ENCODE measurements at regions not wholly inside any gene's neighbourhood (a gene's known extent, or its start where the extent isn't known, plus 50 kb on each side); places are given as distances from the start of the nearest gene placed in this dataset.

- H3K9me3 ChIP-seq (ENCODE audit: control insufficient read depth, insufficient read depth, low read length) = no peaks in the 10 kb centered on the region
- no peaks in the 10 kb centered on the region for H3K4me1 ChIP-seq (ENCODE audit: insufficient read depth, low read length)
- H3K9ac ChIP-seq (ENCODE audit: low read depth, low read length) = no peak overlapping the region
- H3K36me3 ChIP-seq (ENCODE audit: insufficient read depth, low read length) = no peaks in the 10 kb centered on the region; the same call in 1 of the 2 replicates
Observed at GRCh38 chr10:85003083-85003482, 674.7 kb downstream of the CCSER2 start.

- Histone ChIP-seq H3K36me3 (ENCODE audit: insufficient read depth, low read length) (no peaks in the 10 kb centered on the region), H3K4me1 (ENCODE audit: insufficient read depth, low read length) (no peaks in the 10 kb centered on the region), H3K9ac (ENCODE audit: low read depth, low read length) (no peak overlapping the region), H3K9me3 (ENCODE audit: control insufficient read depth, insufficient read depth, low read length) (no peaks in the 10 kb centered on the region)
Observed at GRCh38 chr10:85008488-85009184, 680.2 kb downstream of the CCSER2 start.

- Histone ChIP-seq H3K36me3 (ENCODE audit: insufficient read depth, low read length) (no peaks in the 10 kb centered on the region), H3K9me3 (ENCODE audit: control insufficient read depth, insufficient read depth, low read length) (no peaks in the 10 kb centered on the region), H3K4me1 (ENCODE audit: insufficient read depth, low read length) (no peaks in the 10 kb centered on the region), H3K9ac (ENCODE audit: low read depth, low read length) (no peak overlapping the region)
Observed at GRCh38 chr10:85012305-85012704, 683.9 kb downstream of the CCSER2 start.

- no peaks in the 10 kb centered on the region for H3K4me1 ChIP-seq (ENCODE audit: insufficient read depth, low read length)
- no peaks in the 10 kb centered on the region for H3K36me3 ChIP-seq (ENCODE audit: insufficient read depth, low read length)
- no peaks in the 10 kb centered on the region; the same call in 1 of the 2 replicates for H3K9me3 ChIP-seq (ENCODE audit: control insufficient read depth, insufficient read depth, low read length)
- H3K9ac ChIP-seq (ENCODE audit: low read depth, low read length) = no peak overlapping the region
Observed at GRCh38 chr10:85026878-85027467, 698.6 kb downstream of the CCSER2 start.

- no peaks in the 10 kb centered on the region; the same call in 1 of the 2 replicates for H3K9me3 ChIP-seq (ENCODE audit: control insufficient read depth, insufficient read depth, low read length)
- no peaks in the 10 kb centered on the region for H3K4me1 ChIP-seq (ENCODE audit: insufficient read depth, low read length)
- no peaks in the 10 kb centered on the region for H3K36me3 ChIP-seq (ENCODE audit: insufficient read depth, low read length)
- H3K9ac ChIP-seq (ENCODE audit: low read depth, low read length) = no peak overlapping the region
Observed at GRCh38 chr10:85032981-85033380, 704.6 kb downstream of the CCSER2 start.

- Histone ChIP-seq H3K9ac (ENCODE audit: low read depth, low read length) (no peak overlapping the region), H3K9me3 (ENCODE audit: control insufficient read depth, insufficient read depth, low read length) (no peaks in the 10 kb centered on the region), H3K4me1 (ENCODE audit: insufficient read depth, low read length) (no peaks in the 10 kb centered on the region), H3K36me3 (ENCODE audit: insufficient read depth, low read length) (no peaks in the 10 kb centered on the region)
Observed at GRCh38 chr10:85036661-85037060, 708.3 kb downstream of the CCSER2 start.

- no peaks in the 10 kb centered on the region for H3K9me3 ChIP-seq (ENCODE audit: control insufficient read depth, insufficient read depth, low read length)
- H3K9ac ChIP-seq (ENCODE audit: low read depth, low read length) = no peak overlapping the region
- no peaks in the 10 kb centered on the region for H3K4me1 ChIP-seq (ENCODE audit: insufficient read depth, low read length)
- H3K36me3 ChIP-seq (ENCODE audit: insufficient read depth, low read length) = no peaks in the 10 kb centered on the region
Observed at GRCh38 chr10:85039311-85039710, 710.9 kb downstream of the CCSER2 start.

GRCh38 chr10:85043207-85043606, 714.8 kb downstream of the CCSER2 start:
- H3K9me3 ChIP-seq (ENCODE audit: control insufficient read depth, insufficient read depth, low read length) = no peaks in the 10 kb centered on the region
- H3K9ac ChIP-seq (ENCODE audit: low read depth, low read length) = no peak overlapping the region
- no peaks in the 10 kb centered on the region for H3K4me1 ChIP-seq (ENCODE audit: insufficient read depth, low read length)
- H3K36me3 ChIP-seq (ENCODE audit: insufficient read depth, low read length) = no peaks in the 10 kb centered on the region

GRCh38 chr10:85045046-85045445, 716.7 kb downstream of the CCSER2 start:
- no peak overlapping the region for H3K9ac ChIP-seq (ENCODE audit: low read depth, low read length)
- no peaks in the 10 kb centered on the region for H3K36me3 ChIP-seq (ENCODE audit: insufficient read depth, low read length)
- no peaks in the 10 kb centered on the region for H3K9me3 ChIP-seq (ENCODE audit: control insufficient read depth, insufficient read depth, low read length)
- no peaks in the 10 kb centered on the region for H3K4me1 ChIP-seq (ENCODE audit: insufficient read depth, low read length)

- H3K9ac ChIP-seq (ENCODE audit: low read depth, low read length) = no peak overlapping the region
- H3K36me3 ChIP-seq (ENCODE audit: insufficient read depth, low read length) = no peaks in the 10 kb centered on the region
- H3K4me1 ChIP-seq (ENCODE audit: insufficient read depth, low read length) = no peaks in the 10 kb centered on the region
- H3K9me3 ChIP-seq (ENCODE audit: control insufficient read depth, insufficient read depth, low read length) = no peaks in the 10 kb centered on the region
Observed at GRCh38 chr10:85047170-85047834, 718.9 kb downstream of the CCSER2 start.

- no peaks in the 10 kb centered on the region for H3K4me1 ChIP-seq (ENCODE audit: insufficient read depth, low read length)
- H3K36me3 ChIP-seq (ENCODE audit: insufficient read depth, low read length) = no peaks in the 10 kb centered on the region
- no peaks in the 10 kb centered on the region for H3K9me3 ChIP-seq (ENCODE audit: control insufficient read depth, insufficient read depth, low read length)
- H3K9ac ChIP-seq (ENCODE audit: low read depth, low read length) = no peak overlapping the region
Observed at GRCh38 chr10:85047979-85048378, 719.6 kb downstream of the CCSER2 start.

GRCh38 chr10:85048644-85049043, 720.3 kb downstream of the CCSER2 start:
- Histone ChIP-seq H3K9me3 (ENCODE audit: control insufficient read depth, insufficient read depth, low read length) (no peaks in the 10 kb centered on the region), H3K9ac (ENCODE audit: low read depth, low read length) (no peak overlapping the region), H3K36me3 (ENCODE audit: insufficient read depth, low read length) (no peaks in the 10 kb centered on the region), H3K4me1 (ENCODE audit: insufficient read depth, low read length) (no peaks in the 10 kb centered on the region)

GRCh38 chr10:85060944-85061343, 732.6 kb downstream of the CCSER2 start:
- Histone ChIP-seq H3K9me3 (ENCODE audit: control insufficient read depth, insufficient read depth, low read length) (peaks cover 2% of the 10 kb centered on the region; the same call in 1 of the 2 replicates), H3K36me3 (ENCODE audit: insufficient read depth, low read length) (no peaks in the 10 kb centered on the region), H3K9ac (ENCODE audit: low read depth, low read length) (no peak overlapping the region), H3K4me1 (ENCODE audit: insufficient read depth, low read length) (no peaks in the 10 kb centered on the region)

GRCh38 chr10:85061401-85061800, 733.0 kb downstream of the CCSER2 start:
- Histone ChIP-seq H3K9me3 (ENCODE audit: control insufficient read depth, insufficient read depth, low read length) (peaks cover 2% of the 10 kb centered on the region; the same call in 1 of the 2 replicates), H3K4me1 (ENCODE audit: insufficient read depth, low read length) (no peaks in the 10 kb centered on the region), H3K9ac (ENCODE audit: low read depth, low read length) (no peak overlapping the region), H3K36me3 (ENCODE audit: insufficient read depth, low read length) (no peaks in the 10 kb centered on the region)

GRCh38 chr10:85067955-85068354, 739.6 kb downstream of the CCSER2 start:
- Histone ChIP-seq H3K36me3 (ENCODE audit: insufficient read depth, low read length) (no peaks in the 10 kb centered on the region), H3K9ac (ENCODE audit: low read depth, low read length) (no peak overlapping the region), H3K4me1 (ENCODE audit: insufficient read depth, low read length) (no peaks in the 10 kb centered on the region)

More at GRCh38 chr10:85067955-85068354, 739.6 kb downstream of the CCSER2 start:
- no peaks in the 10 kb centered on the region for H3K9me3 ChIP-seq (ENCODE audit: control insufficient read depth, insufficient read depth, low read length)

Measured in ES-I3 (cell line).